GM18858 (cell line): ENCODE measurements at regions not wholly inside any gene's neighbourhood (a gene's known extent, or its start where the extent isn't known, plus 50 kb on each side); places are given as distances from the start of the nearest gene placed in this dataset.
"Not testable (repeated sequence)": the region's sequence is repeated elsewhere in the genome, so short reads cannot be mapped to it uniquely, and the experiment has no call there.

ENCODE experiments used
- ATAC-seq: cut with Tn5 transposase; IDR thresholded peaks from one replicate; pipeline ENCODE4 v1.9.1; 2021; ENCODE audit not compliant: unreplicated experiment

- no peak for ATAC-seq
Observed at GRCh38 chr2:150062416-150062815, 425.1 kb downstream of the RND3 start.

- no peak for ATAC-seq
Observed at GRCh38 chr2:150060341-150060740, 427.1 kb downstream of the RND3 start.

GRCh38 chr2:150059676-150060075 is 427.8 kb downstream of the RND3 start:
- not testable (repeated sequence) for ATAC-seq

GRCh38 chr2:150052457-150052856 is 435.0 kb downstream of the RND3 start:
- no peak for ATAC-seq

GRCh38 chr2:150051004-150051403 is 436.5 kb downstream of the RND3 start:
- ATAC-seq: peak; percentile 89

GRCh38 chr2:150050036-150050435 is 437.4 kb downstream of the RND3 start:
- ATAC-seq: no peak

- ATAC-seq: no peak
Observed at GRCh38 chr2:150047620-150048222, 439.7 kb downstream of the RND3 start.

- ATAC-seq: no peak
Observed at GRCh38 chr2:150046810-150047209, 440.7 kb downstream of the RND3 start.

GRCh38 chr2:150046211-150046610 is 441.3 kb downstream of the RND3 start:
- ATAC-seq: no peak

- no peak for ATAC-seq
Observed at GRCh38 chr2:150045601-150046000, 441.9 kb downstream of the RND3 start.

GRCh38 chr2:150043172-150043500 is 444.3 kb downstream of the RND3 start:
- no peak for ATAC-seq

- ATAC-seq: no peak
Observed at GRCh38 chr2:150042500-150043171, 444.8 kb downstream of the RND3 start.

- no peak for ATAC-seq
Observed at GRCh38 chr2:150041722-150042425, 445.6 kb downstream of the RND3 start.

GRCh38 chr2:150036622-150037021 is 449.0 kb upstream of the MMADHC start:
- ATAC-seq: no peak

GRCh38 chr2:150034665-150035064 is 447.1 kb upstream of the MMADHC start:
- ATAC-seq: no peak

GRCh38 chr2:150030436-150031190 is 443.0 kb upstream of the MMADHC start:
- ATAC-seq: no peak

GRCh38 chr2:150028322-150028721 is 440.7 kb upstream of the MMADHC start:
- ATAC-seq: no peak

GRCh38 chr2:150027164-150027563 is 439.6 kb upstream of the MMADHC start:
- ATAC-seq: no peak

- ATAC-seq: no peak
Observed at GRCh38 chr2:150023663-150024062, 436.1 kb upstream of the MMADHC start.

GRCh38 chr2:150023044-150023443 is 435.5 kb upstream of the MMADHC start:
- ATAC-seq: no peak

- no peak for ATAC-seq
Observed at GRCh38 chr2:150020937-150021673, 433.5 kb upstream of the MMADHC start.
